Trophoblast cell (in vitro differentiated cells and primary cell): ENCODE measurements at regions not wholly inside any gene's neighbourhood (a gene's known extent, or its start where the extent isn't known, plus 50 kb on each side); places are given as distances from the start of the nearest gene placed in this dataset.

Experiments
- DNase-seq, 2 donors: peaks; one replicate each; pipeline ENCODE4 v3.0.0-alpha.2; 2016
- H2AFZ ChIP-seq: 2 replicates; pipeline ENCODE4 v1.6.1; 2013; ENCODE audit warnings: low read length, moderate library complexity, mild to moderate bottlenecking; ENCODE audit not compliant: insufficient read depth, poor library complexity
- H2AK5ac ChIP-seq: 2 replicates; pipeline ENCODE4 v1.6.1; 2013; ENCODE audit warnings: mild to moderate bottlenecking, low read length
- H2BK120ac ChIP-seq: 2 replicates; pipeline ENCODE4 v1.6.1; 2013; ENCODE audit warnings: low read length, mild to moderate bottlenecking, moderate library complexity; ENCODE audit not compliant: insufficient read depth, poor library complexity
- H2BK12ac ChIP-seq: 2 replicates; pipeline ENCODE4 v1.6.1; 2013; ENCODE audit warnings: mild to moderate bottlenecking, low read length, moderate library complexity
- H2BK5ac ChIP-seq: 2 replicates; pipeline ENCODE4 v1.6.1; 2013; ENCODE audit warnings: low read length, low read depth, moderate library complexity, mild to moderate bottlenecking; ENCODE audit not compliant: poor library complexity
- H3K14ac ChIP-seq: 2 replicates; pipeline ENCODE4 v1.6.1; 2013; ENCODE audit warnings: mild to moderate bottlenecking, low read length
- H3K18ac ChIP-seq: 2 replicates; pipeline ENCODE4 v1.6.1; 2013; ENCODE audit warnings: mild to moderate bottlenecking, low read length
- H3K23ac ChIP-seq: 2 replicates; pipeline ENCODE4 v1.6.1; 2013; ENCODE audit warnings: low read length
- H3K27ac ChIP-seq: 2 replicates; pipeline ENCODE4 v1.5.1; 2013; ENCODE audit warnings: low read depth, mild to moderate bottlenecking, inconsistent platforms, low read length, moderate library complexity
- H3K27me3 ChIP-seq: 2 replicates; pipeline ENCODE4 v1.6.1; 2013; ENCODE audit warnings: inconsistent platforms, mild to moderate bottlenecking, low read length, moderate library complexity; ENCODE audit not compliant: insufficient read depth
- H3K36me3 ChIP-seq, 2 experiments: 1 replicate in 1 of 2; 2 replicates in 1 of 2; pipeline ENCODE4 v1.6.1; 2013; ENCODE audit warnings: low read length in 2 of 2, mild to moderate bottlenecking in 2 of 2, moderate library complexity in 1 of 2; ENCODE audit not compliant: insufficient read depth in 2 of 2, control insufficient read depth in 1 of 2
- H3K4ac ChIP-seq: 2 replicates; pipeline ENCODE4 v1.6.1; 2013; ENCODE audit warnings: low read depth, mild to moderate bottlenecking, low read length, moderate library complexity
- H3K4me1 ChIP-seq, 2 experiments: 1 replicate in 1 of 2; 2 replicates in 1 of 2; pipeline ENCODE4 v1.6.1; 2013; ENCODE audit warnings: low read length in 2 of 2, mild to moderate bottlenecking in 2 of 2, moderate library complexity in 1 of 2; ENCODE audit not compliant: insufficient read depth in 2 of 2, control insufficient read depth in 1 of 2
- H3K4me2 ChIP-seq: 2 replicates; pipeline ENCODE4 v1.6.1; 2013; ENCODE audit warnings: inconsistent platforms, mild to moderate bottlenecking, low read length, moderate library complexity
- H3K4me3 ChIP-seq: 2 replicates; pipeline ENCODE4 v1.5.1; 2013; ENCODE audit warnings: mild to moderate bottlenecking, low read depth, low read length, inconsistent platforms
- H3K79me1 ChIP-seq: one replicate; pipeline ENCODE4 v1.6.1; 2013; ENCODE audit warnings: low read length
- H3K79me2 ChIP-seq: 2 replicates; pipeline ENCODE4 v1.6.1; 2013; ENCODE audit warnings: low read length, mild to moderate bottlenecking; ENCODE audit not compliant: control insufficient read depth, insufficient read depth, poor library complexity
- H3K9ac ChIP-seq: 2 replicates; pipeline ENCODE4 v1.6.1; 2013; ENCODE audit warnings: mild to moderate bottlenecking, low read length
- H3K9me3 ChIP-seq: 2 replicates; pipeline ENCODE4 v1.6.1; 2013; ENCODE audit warnings: low read depth, mild to moderate bottlenecking, control low read depth, inconsistent platforms, low read length; ENCODE audit not compliant: insufficient read depth
- H4K12ac ChIP-seq: 2 replicates; pipeline ENCODE4 v1.6.1; 2013; ENCODE audit warnings: low read depth, mild to moderate bottlenecking, low read length, moderate library complexity
- H4K8ac ChIP-seq: 2 replicates; pipeline ENCODE4 v1.6.1; 2013; ENCODE audit warnings: low read depth, mild to moderate bottlenecking, low read length, moderate library complexity
- H4K91ac ChIP-seq: one replicate; pipeline ENCODE4 v1.6.1; 2013; ENCODE audit warnings: low read depth, mild to moderate bottlenecking, low read length, moderate library complexity
- WGBS: extraction: QIAGEN DNeasy Blood & Tissue Kit; methylation state at CpG from one replicate; pipeline ENCODE4 v1.1.7; 2013; ENCODE audit warnings: missing lambda C conversion rate; ENCODE audit not compliant: insufficient read length, insufficient coverage; ENCODE audit errors: extremely low coverage; 5-methylcytosine and 5-hydroxymethylcytosine counted together

DNA sequence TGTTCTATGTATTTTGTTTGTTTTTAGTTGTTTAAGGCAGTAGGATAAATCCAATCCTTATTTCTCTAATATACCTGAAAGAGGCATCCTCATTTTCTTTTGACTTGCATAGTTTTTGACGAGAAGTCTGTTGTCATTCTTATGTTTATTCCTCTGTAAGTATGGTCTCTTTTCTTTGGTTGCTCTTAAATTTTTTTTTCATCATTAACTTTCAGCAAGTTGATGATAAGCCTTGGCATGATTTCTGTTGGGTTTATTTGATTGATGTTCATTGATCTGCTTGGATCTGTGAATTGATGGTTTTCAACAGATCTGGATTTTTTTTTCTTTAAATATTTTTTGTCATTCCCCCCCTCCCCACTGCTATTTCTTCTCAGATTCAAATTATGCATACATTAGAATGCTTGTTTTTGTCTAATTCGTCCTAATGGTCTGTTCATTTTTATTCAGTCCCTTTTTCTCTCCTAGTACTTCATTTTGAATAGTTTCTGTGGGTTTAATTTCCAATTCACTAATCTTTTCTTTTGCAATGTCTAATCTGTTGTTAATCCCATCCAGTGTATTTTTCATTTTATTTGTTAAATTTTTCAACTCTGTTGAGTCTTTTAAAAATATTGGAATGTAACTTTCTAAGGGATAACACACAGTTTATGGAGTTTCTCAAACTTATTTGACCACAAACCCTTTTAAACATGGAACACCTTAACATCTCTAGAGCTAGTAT lies 495.9 kb downstream of the CSNK1G3 start:
- Histone ChIP-seq H3K23ac (no peak overlapping the region), H3K9ac (no peak overlapping the region), H3K4me1 (no peaks in the 10 kb centered on the region), H3K4ac (no peak overlapping the region), H2BK5ac (no peak overlapping the region), H3K79me2 (no peaks in the 10 kb centered on the region), H4K12ac (no peak overlapping the region), H2AK5ac (no peak overlapping the region), H2BK12ac (no peak overlapping the region), H3K18ac (no peak overlapping the region), H4K8ac (no peak overlapping the region), H2BK120ac (no peak overlapping the region), H3K27me3 (no peaks in the 10 kb centered on the region), H2AFZ (no peak overlapping the region), H3K4me2 (no peak overlapping the region), H3K79me1 (no peaks in the 10 kb centered on the region), H3K4me3 (no peak overlapping the region), H3K9me3 (no peaks in the 10 kb centered on the region), H3K14ac (no peak overlapping the region), H3K36me3 (no peaks in the 10 kb centered on the region), H3K27ac (no peak overlapping the region), H4K91ac (no peak overlapping the region)
- DNase-seq = no peak
- WGBS = no CpG with 5 or more reads among the region's 2 CpGs

DNA sequence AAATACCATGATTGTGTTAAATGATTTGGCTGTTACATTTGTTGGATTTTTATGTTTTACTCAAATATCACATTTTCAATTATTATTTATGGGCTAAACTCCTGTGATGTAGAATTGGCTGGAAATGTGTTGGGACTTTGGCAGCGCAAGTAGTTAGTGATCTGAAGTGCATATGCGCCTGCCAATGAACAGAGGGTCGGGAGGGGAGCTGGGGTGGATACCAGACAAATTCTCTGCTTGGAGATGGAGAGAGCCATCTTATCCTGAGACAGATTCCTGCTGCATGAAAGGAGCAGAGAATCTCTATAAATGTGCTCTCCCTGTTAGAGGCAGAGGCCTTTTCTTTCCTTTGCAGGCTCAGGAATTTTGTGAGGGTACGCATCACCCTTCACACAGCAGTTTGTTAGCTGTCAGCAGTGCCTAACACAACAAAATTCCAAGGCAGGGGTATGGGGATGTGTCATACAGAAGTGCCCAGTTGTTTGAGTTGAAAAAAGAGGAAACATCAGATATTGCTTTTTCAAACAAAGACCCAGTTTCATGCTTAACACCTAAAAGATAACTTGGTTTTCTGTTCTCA lies 489.1 kb downstream of the CSNK1G3 start:
- WGBS = no CpG with 5 or more reads among the region's 4 CpGs
- H3K4me3 ChIP-seq = no peak overlapping the region

DNA sequence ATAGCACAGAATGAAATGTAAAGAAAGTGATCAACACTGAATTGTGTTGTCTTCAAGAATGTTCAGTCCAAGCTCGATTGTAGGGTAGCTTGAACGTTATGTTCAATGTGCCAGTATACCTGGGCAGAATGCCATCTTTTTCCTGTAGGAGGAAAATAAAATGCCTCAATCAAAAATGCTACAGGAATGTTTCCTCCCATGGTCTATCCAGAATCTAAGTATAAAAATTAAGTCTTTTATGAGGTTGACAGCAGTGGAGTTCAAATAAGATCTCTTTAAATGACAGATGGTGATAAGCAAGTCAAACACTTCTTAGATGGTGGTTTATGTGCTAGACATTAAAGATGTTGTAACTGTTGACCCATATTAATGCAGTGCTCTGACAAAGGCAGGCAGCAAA lies 488.6 kb downstream of the CSNK1G3 start:
- H2BK120ac ChIP-seq = no peak overlapping the region
- no peak overlapping the region for H3K27ac ChIP-seq
- peaks cover 4 to 10% of the 10 kb centered on the region in 2 experiments for H3K4me1 ChIP-seq
- WGBS = no CpG with 5 or more reads among the region's 2 CpGs
- H2AK5ac ChIP-seq = no peak overlapping the region
- H3K14ac ChIP-seq = no peak overlapping the region
- H3K79me2 ChIP-seq = no peaks in the 10 kb centered on the region
- H2BK12ac ChIP-seq = no peak overlapping the region
- H3K9ac ChIP-seq = no peak overlapping the region
- H4K8ac ChIP-seq = no peak overlapping the region
- peaks cover 10% of the 10 kb centered on the region for H3K79me1 ChIP-seq
- no peak overlapping the region for H3K4ac ChIP-seq
- no peak overlapping the region for H2AFZ ChIP-seq
- H3K4me3 ChIP-seq = no peak overlapping the region
- H3K18ac ChIP-seq = no peak overlapping the region
- no peak overlapping the region for H4K12ac ChIP-seq
- H4K91ac ChIP-seq = no peak overlapping the region
- no peaks in the 10 kb centered on the region for H3K9me3 ChIP-seq
- no peak overlapping the region for H3K23ac ChIP-seq
- H3K36me3 ChIP-seq = no peaks in the 10 kb centered on the region
- H3K4me2 ChIP-seq = no peak overlapping the region
- no peak for DNase-seq
- H3K27me3 ChIP-seq = no peaks in the 10 kb centered on the region
- no peak overlapping the region for H2BK5ac ChIP-seq

More for the DNA sequence above, 489.1 kb downstream of the CSNK1G3 start:
- no peaks in the 10 kb centered on the region for H3K36me3 ChIP-seq
- no peak overlapping the region for H3K4ac ChIP-seq
- H2BK5ac ChIP-seq = peak overlapping the region; percentile 27
- H4K8ac ChIP-seq = peak overlapping the region; percentile 47
- H3K79me2 ChIP-seq = no peaks in the 10 kb centered on the region
- no peak overlapping the region for H2AK5ac ChIP-seq
- no peak overlapping the region for H3K9ac ChIP-seq
- peak overlapping the region; percentile 32 for H4K91ac ChIP-seq
- peaks cover 4 to 10% of the 10 kb centered on the region in 2 experiments for H3K4me1 ChIP-seq
- peak overlapping the region; percentile 72 for H2BK120ac ChIP-seq
- H3K27ac ChIP-seq = no peak overlapping the region
- no peak overlapping the region for H4K12ac ChIP-seq
- no peak overlapping the region for H3K18ac ChIP-seq
- H3K4me2 ChIP-seq = no peak overlapping the region
- no peaks in the 10 kb centered on the region for H3K9me3 ChIP-seq
- H3K14ac ChIP-seq = no peak overlapping the region
- H3K27me3 ChIP-seq = no peaks in the 10 kb centered on the region
- H2BK12ac ChIP-seq = peak overlapping the region; percentile 95
- no peak for DNase-seq
- no peak overlapping the region for H3K23ac ChIP-seq
- H2AFZ ChIP-seq = no peak overlapping the region
- peaks cover 10% of the 10 kb centered on the region for H3K79me1 ChIP-seq

DNA sequence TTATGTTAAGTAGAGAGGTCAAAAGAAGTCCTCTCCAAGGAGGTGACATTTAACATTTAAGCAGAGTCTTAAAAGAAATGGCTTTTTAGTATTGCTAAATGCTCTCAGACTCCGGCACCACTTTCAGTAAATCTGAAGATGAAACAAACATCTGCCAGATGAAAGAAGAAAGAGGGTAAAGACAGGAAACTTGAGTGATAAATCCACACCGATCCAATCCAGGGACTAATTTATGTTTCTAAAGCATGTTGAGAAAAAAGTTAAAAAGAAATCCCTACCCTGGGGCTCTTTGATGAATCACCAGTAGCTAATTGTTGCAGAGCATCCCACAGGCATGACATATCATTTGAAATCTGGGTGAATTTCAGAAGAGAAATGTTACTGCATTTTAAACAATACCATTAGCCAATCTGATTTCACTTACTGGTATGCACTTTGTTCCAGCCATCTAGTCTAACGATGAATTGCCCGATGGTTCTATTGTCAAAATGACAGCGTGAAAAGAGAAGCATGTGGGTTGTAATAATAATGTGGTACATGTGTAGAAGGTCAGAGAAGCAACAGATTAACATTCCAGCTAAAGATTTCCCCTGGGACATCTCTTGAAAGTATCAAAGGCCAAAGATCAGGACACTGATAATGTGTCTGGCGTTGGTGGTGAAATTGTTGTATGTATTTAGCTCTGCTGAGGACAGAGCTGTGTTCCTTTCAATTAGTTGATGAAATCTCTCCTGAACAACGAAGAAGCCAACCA lies 485.7 kb downstream of the CSNK1G3 start:
- H3K4me2 ChIP-seq = no peak overlapping the region
- no peak overlapping the region for H3K23ac ChIP-seq
- peaks cover 10% of the 10 kb centered on the region for H3K79me1 ChIP-seq
- H2BK12ac ChIP-seq = no peak overlapping the region
- no peak overlapping the region for H2AK5ac ChIP-seq
- no peak overlapping the region for H4K12ac ChIP-seq
- H3K14ac ChIP-seq = no peak overlapping the region
- peak overlapping the region; percentile 74 for H3K27ac ChIP-seq
- no peaks in the 10 kb centered on the region for H3K27me3 ChIP-seq
- no peak overlapping the region for H3K4ac ChIP-seq
- H3K36me3 ChIP-seq = no peaks in the 10 kb centered on the region
- H3K9me3 ChIP-seq = no peaks in the 10 kb centered on the region
- no peak overlapping the region for H2AFZ ChIP-seq
- H3K9ac ChIP-seq = no peak overlapping the region
- DNase-seq = peak; percentile 79 to 95
- H3K4me1 ChIP-seq = peaks cover 4 to 10% of the 10 kb centered on the region in 2 experiments
- H3K18ac ChIP-seq = no peak overlapping the region
- no peak overlapping the region for H4K8ac ChIP-seq
- H4K91ac ChIP-seq = no peak overlapping the region
- no peak overlapping the region for H2BK120ac ChIP-seq
- no peaks in the 10 kb centered on the region for H3K79me2 ChIP-seq
- WGBS = no CpG with 5 or more reads among the region's 7 CpGs
- H2BK5ac ChIP-seq = no peak overlapping the region
- H3K4me3 ChIP-seq = no peak overlapping the region
